HG03457 (cell line): ENCODE measurements at regions not wholly inside any gene's neighbourhood (a gene's known extent, or its start where the extent isn't known, plus 50 kb on each side); places are given as distances from the start of the nearest gene placed in this dataset.

Experiments used
- ATAC-seq: cut with Tn5 transposase; IDR thresholded peaks from one replicate; pipeline ENCODE4 v1.9.1; 2021; ENCODE audit warnings: moderate number of reproducible peaks; ENCODE audit not compliant: unreplicated experiment

DNA sequence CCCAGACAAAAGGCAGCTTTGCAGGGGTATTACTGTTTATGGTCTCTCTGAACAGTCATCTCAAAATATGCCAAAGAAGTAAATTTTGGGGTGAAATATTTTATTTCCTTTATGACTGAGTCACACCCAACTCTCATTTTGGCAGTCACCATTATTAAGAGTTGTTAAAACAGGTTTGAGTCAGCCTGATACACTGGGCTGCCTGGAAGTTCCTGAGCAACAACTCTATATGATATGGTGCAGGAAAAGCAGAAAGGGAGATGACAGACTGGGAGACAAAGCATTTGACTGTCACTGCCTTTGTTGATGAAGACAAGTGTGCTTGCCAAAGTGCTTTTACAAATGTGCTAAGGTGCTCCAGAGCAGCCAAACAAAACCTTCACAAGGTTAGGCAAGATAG lies 1263.5 kb downstream of the PCDH7 start:
- no peak for ATAC-seq

DNA sequence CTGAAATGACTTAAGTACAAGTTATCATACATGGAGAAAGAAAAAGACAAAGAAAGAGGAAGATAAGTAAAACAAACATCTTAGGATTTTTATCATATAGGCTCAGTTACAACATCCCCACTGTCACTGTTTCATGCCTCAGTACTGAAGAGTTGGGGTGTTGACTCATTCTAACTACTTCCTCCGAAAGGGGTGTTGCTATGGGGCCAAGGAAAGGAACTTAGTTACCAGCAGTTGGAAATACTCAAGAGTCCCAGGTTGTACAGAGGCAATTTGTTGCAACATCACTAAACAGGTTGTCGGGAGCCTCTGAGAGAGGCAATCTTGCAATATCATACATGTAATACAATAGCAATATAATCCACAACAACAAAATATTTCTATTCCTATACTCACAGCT lies 1264.7 kb downstream of the PCDH7 start:
- ATAC-seq, result no peak

DNA sequence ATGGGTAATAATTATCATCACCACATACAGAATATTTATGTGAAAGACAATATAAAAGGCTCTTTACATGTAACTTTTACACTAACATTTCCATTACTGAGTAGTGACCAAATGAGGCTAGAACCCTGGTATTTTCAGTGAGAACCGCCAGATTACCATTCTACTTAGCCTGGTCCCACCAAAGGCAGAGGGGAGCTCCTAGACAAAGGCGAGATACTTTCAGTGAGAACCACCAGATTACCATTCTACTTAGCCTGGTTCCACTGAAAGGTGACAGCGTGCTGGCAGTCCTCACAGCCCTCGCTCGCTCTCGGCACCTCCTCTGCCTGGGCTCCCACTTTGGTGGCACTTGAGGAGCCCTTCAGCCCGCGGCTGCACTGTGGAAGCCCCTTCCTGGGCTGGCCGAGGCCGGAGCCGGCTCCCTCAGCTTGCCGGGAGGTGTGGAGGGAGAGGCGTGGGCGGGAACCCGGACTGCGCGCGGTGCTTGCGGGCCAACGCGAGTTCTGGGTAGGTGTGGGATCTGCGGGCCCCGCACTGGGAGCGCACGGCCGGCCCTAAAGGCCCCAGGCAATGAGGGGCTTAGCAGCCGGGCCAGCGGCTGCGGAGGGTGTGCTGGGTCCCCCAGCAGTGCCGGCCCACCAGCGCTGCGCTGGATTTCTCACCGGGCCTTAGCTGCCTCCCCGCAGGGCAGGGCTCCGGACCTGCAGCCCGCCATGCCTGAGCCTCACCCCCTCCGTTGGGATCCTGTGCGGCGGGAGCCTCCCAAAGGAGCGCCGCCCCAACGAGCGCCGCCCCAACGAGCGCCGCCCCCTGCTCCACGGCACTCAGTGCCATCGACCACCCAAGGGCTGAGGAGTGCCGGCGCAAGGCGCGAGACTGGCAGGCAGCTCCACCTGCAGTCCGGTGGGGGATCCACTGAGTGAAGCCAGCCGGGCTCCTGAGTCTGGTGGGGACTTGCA lies 1276.1 kb downstream of the PCDH7 start:
- ATAC-seq, result no peak

DNA sequence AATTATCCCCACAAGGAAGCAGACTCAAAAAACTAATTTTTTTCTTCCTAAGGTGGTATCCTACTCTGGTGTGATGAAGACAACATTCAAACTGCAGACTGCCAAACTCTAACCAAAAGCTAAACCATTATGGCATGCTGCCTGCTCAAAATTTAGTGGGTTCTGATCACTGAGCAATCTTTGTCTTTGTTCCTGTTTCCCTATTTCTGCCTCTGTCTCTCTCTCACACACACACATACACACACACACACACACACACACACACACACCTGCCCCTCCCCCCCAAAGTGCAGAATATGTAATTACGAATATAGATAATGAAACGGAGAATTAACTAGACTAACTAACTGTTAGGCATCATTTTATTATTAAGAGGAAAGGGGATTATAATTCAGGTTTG lies 1278.6 kb downstream of the PCDH7 start:
- no peak for ATAC-seq

DNA sequence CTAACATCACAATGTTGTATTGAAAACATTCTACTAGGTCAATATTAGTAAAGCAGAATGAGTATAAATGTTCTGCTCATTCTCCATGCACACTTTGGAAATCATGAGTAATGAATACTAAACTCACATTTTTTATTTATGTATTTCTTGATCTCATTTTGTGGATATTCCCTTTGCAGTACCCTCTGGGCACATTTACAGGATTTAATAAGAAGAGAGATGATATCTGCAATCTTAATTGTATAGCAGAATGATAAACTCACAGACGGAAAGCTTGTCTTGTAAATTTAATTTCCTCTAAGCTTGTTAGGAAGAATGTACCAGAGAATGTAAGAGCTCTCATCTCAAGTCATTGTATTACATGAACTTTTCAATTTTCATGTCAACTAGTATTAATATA lies 1279.7 kb downstream of the PCDH7 start:
- no peak for ATAC-seq

DNA sequence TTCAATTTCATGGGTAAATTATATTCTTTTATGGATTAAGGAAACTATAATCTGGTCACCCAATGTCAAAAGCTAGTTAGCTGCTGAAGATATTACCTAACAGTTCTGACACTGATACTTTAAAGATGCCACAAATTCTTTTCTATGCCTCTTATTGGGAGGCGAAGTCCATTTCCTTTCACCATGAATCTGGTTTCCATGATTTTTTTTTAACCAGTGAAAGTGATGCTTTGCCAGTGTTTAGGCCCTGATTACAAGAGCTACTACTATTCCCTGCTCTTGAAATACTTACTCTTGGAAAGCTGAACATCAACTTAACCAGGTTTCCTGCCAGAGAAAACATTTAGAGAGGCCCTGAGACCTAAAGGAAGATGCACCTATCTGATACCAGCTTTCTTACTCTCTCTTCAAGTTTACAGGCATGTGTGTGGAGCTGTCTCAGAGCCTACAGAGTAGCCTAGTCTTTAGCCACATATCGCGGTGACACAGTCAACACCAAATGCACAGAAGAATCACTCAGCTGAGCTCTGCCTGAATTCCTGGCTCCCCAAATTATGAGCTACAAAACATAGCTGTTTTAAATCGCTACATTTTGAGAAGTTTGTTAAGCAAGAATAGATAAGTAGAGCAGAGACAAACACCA lies 1280.8 kb downstream of the PCDH7 start:
- ATAC-seq, result no peak

DNA sequence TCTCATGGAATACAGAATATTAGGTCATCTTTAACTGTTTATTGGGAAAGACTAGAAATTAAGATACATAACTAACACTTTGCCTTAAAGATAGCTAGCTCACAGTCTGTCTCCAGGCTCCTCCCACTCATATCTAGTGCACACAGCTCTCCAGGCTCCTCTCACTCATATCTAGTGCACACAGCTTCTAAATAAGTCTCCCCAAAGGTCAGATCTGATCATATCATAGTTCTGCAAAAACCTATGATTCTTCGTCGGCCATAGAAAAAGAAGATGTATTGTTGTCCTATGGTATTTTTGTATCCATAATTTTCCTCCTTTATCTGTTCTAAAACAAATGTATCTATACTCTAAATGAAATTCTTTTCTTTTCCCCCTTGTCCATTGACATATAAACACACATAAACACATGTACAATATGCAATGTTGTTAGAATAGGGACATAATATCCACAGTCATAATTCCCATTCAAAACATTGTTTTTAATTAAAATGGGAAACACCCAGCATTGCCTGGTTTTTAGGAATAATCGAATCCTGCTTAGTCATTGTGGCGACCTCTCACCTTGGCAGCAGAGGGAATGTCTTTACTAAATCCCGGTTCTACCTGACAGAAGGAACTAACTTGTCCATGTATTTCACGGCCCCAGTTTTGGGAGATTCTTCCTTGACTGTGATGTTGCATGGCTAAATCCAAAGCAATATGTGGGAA lies 1282.0 kb downstream of the PCDH7 start:
- no peak for ATAC-seq

DNA sequence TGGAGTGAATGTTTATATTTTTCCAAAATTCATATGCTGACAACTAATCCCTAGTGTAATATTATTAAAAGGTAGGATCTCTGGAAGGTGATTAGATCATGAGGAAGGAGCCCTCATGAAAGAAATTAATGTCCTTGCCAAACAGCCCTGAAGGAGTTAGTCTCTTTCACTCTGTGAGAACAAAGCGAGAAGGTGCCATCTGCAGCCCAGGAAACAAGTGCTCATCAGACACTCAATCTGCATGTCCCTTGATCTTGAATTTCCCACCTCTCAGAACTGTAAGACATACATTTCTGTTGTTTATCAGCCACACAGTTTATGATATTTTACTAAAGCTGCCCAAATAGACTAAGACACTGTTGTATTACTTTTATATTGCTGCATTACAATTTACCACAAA lies 1283.4 kb downstream of the PCDH7 start:
- no peak for ATAC-seq

DNA sequence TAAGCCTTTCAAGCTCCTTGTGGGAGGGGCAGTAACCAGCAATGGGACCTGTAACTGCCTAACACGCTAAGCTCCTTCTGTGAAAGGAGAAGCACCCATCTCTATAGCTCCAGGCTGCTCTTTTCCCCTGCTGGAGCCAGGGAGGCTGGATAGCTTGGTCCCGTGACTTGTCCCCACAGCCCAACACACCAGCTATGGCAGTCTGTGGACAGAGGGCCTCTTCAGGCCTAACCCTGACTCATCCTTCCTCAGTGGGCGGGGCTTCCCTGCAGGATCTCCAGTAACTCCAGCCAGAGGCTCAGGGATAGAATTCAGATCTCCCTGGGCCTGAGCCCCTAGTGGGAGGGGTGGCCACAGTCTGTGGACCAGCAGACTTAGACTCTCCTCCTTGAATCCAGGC lies 1290.1 kb downstream of the PCDH7 start:
- no peak for ATAC-seq

DNA sequence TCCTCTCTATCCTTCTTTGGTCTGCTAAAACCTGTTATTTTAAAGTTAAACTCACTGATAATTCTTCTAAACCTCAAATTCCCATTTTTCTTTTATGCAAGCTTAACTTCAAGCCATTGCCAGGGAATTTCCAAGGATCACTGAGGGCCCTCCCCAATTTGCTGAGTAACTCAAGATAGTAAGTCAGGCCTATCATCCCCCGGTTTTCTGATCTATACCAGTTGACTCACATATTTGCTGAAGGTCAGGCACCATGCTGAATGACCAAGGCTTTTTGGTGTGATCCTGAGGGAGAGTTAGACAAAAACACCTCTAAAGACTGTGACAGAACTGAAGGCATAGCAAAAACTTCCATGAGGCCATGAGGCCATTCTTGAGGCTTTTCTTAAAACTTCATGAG lies 1301.9 kb downstream of the PCDH7 start:
- ATAC-seq, result no peak

DNA sequence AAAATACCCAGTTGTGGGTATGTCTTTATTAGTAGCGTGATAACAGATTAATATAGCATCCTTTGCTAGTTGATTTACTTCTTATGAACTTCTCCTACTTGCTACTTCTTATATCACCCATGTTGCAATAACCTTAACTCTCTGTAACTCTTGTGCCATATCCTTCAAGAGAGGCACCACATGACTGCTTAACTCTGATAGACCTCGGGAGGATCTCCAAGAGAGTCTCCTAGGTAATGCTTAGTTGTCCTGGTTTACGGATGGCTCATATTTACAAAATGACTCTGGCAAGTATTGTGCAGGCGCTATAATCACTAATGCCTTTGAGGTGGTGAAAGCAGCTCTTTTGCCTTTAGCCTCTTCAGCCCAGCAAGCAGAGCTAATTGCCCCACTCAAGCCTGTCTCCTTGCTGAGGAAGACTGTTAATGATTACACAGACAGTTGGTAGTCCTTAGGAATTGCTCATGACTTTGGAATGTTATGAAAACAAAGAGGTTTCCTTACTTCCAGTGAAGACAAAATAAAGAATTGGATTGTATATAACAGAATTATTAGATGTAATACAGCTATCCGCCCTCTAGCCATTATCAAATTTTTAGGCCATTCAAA lies 1305.8 kb downstream of the PCDH7 start:
- no peak for ATAC-seq

DNA sequence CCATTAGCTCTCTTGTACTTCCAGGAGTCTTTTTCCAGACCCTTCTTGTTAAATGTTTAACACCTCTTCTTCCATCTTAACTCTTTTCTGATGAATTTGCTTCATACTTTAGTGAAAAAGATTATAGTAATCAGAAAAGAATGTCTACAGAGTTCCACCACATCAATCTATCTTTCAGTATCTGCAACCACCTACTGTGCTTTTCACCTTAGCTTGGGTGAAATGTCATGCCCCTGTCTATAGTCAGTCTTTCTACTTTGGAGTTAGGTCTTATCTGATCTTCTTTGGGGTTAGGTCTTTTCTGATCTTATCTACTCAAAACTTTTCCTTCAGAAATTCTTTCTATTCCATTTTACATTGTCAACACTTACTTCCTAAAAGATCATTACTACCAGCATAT lies 1310.2 kb downstream of the PCDH7 start:
- ATAC-seq, result no peak

DNA sequence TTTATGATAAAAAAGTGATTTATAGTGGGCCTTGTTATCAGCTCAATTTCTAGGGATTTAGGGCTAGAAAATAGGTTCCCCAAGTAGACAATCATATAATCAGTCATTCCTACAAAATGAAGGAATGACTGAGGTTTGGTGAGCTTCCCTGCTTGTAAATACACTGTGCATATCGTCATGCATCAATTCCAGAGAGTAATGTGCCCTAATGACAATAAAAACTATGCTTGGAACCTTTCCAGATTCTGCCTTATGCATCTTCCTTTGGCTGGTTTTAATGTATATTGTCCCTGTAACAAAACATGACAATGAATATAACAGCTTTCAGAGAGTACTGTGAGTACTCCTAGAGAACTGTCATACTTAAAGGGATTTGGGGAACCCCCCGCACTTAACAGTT lies 1310.9 kb downstream of the PCDH7 start:
- no peak for ATAC-seq

DNA sequence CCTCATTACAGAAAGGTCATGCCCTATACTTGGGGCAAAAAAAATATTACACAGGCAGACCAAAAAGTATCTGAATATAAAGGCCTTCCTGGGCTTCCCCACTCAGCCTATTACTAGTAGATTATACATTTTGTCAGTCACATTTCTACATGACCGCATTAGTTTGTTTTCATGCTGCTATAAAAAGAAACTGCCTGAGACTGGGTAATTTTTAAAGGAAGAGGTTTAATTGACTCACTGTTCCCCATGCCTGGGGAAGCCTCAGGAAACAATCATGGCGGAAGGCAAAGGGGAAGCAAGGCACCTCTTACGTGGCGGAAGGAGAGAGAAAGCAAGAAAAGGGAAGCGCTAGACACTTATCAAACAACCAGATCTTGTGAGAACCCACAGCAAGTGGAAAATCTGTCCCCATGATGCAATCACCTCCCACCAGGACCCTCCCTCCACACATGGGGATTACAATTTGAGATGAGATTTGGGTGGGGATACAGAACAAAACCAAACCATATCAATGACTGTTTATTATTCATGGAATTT lies 1312.0 kb downstream of the PCDH7 start:
- no peak for ATAC-seq

DNA sequence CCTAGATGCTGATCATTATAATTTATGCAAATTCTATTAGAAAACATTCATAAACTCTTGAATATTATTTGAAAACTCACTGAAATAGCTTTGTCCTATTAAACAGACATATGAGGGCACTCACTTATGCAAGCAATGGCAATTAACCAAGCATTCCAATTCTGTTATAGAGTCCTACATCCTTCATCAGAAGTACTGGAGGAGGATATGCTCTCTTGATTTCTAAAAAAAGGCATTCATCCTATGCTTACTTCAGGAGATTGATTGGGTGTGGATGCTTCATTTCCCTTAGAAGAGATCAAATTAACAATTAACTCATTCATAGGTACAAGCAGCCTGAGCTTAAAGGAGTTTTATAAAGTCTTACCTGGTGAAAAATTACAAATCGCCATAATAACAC lies 1317.2 kb downstream of the PCDH7 start:
- ATAC-seq, result no peak

DNA sequence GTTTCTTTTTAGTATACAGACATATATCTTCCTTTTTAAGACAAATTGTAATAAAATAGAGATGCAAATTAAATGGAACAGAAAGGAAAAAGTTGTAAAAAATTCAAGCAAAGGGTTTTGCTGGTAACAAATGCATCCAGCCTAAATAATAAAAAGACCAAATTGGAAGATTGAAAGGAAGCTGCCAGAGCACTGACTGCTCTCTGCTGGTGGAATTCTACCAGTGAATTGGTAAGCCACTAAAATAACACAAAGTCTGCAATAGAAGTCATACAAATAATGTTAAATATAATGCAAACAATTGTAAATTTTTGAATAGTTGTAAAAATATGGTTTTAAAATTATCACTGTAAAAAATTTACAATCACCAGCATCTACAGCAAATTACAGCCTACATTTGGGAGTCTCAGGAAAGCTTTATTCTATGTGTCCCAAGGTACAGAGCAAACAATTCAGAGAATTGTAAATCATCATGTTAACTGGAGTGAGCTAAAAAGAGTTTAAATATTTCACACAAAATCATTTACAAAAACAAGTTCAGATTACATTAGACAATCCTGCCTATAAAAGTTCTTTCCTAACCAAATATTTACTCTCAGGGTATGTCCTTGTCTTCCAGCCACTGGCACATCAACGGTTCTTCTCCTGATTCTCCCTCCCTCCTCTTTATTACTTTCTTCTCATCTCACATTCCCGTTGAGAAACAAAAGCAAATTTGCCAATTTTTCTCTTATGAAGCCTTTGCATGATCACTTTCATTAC lies 1322.5 kb downstream of the PCDH7 start:
- no peak for ATAC-seq

DNA sequence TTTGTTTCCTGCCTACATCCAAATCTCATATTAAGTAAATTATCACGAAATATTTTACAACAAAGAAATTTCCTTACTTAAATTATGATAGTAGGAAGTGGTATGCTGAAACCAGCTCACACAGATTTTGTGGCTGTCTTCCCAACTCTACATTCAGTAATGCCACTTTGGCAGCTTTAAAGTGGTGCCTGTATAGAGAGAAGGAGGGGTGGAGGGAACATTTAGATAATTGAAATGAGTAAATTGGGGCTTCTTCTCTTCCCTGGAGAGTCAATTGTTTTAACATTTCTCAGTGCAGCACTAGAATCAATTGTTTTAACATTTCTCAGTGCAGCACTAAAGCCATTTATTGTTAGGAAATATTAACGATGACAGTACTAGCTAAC lies 1323.1 kb downstream of the PCDH7 start:
- ATAC-seq, result no peak

DNA sequence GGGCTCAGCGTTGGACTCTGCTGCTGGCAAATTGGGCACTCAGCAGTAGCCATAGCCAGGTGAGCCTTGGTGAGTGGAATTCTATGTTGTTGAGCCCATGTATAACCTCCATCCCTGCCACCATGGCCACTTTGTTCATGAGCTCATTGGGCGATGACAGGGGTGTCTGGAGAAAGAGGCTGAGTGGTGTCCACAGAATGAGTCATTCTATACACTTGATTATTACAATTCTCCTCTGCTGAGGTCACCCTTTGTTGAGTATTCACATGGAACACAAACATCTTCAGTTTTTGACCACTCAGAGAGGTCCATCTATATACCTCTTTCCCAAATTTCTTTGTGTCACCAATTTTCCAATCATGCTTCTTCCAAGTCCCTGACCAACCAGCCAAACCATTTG lies 1341.7 kb downstream of the PCDH7 start:
- no peak for ATAC-seq

DNA sequence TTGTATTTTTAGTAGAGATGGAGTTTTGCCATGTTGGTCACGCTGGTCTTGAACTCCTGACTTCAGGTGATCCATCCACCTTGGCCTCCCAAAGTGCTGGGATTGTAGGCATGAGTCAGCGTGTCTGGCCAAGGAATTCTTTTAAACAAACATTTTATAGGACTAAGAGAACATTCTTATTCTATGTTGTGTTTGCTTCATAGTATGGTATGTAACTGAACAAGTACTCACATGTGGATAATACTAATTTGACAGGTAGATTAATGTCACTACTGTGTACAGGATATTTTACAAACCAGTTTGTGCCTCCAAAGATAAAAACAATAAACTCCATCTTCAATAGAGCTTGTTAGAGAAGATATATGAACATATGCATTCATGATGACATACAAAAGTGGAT lies 1353.4 kb downstream of the PCDH7 start:
- no peak for ATAC-seq

DNA sequence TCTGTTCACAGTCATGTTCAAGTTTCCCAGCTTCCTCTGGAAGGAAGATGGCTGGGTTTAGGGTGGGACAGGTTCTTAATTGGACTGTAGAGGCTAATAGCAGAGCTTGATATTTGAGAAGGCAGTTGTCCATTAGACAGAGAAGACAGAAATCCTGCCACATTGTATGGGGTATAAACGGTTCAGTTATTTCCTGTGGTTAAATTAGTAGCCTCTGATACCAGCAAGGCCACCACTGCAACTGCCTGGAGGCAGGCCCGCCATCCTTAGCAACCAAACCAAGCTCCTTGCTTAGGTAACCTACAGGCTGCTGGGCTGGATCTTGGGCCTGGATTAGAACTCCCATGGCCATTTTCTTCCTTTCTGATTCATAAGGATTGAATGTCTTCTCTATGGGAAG lies 1367.0 kb downstream of the PCDH7 start:
- no peak for ATAC-seq
